ENCODE measurements at regions not wholly inside any gene's neighbourhood (a gene's known extent, or its start where the extent isn't known, plus 50 kb on each side); places are given as distances from the start of the nearest gene placed in this dataset.

- no peaks in the 10 kb centered on the region for H3K27me3 Mint-ChIP-seq (ENCODE audit: low read depth, unreplicated experiment)
- no peaks in the 10 kb centered on the region for H3K4me1 Mint-ChIP-seq (ENCODE audit: low read depth, unreplicated experiment)
- H3K27ac ChIP-seq (ENCODE audit: low read depth, low read length) = no peak overlapping the region
- H3K27ac Mint-ChIP-seq (ENCODE audit: unreplicated experiment) = no peak overlapping the region
- no peak for DNase-seq (ENCODE audit: low read depth)
- no peak overlapping the region for H2AFZ ChIP-seq (ENCODE audit: low read depth, low read length)
- no peaks in the 10 kb centered on the region for H3K9me3 Mint-ChIP-seq (ENCODE audit: unreplicated experiment)
- H3K4me1 ChIP-seq (ENCODE audit: insufficient read depth, low read length) = no peaks in the 10 kb centered on the region
- H3K4me2 ChIP-seq (ENCODE audit: low read length) = no peak overlapping the region
- no peaks in the 10 kb centered on the region for H3K36me3 Mint-ChIP-seq (ENCODE audit: low read depth, unreplicated experiment)
- no peak for TF ChIP-seq EZH2 (IDR thresholded peaks at IDR 0.05; ENCODE audit: insufficient read depth, low read length)
- no peaks in the 10 kb centered on the region for H4K20me1 ChIP-seq (ENCODE audit: insufficient read depth, low read length)
- FAIRE-seq = no peak
- H3K36me3 ChIP-seq (ENCODE audit: insufficient read depth, low read length) = no peaks in the 10 kb centered on the region
- H3K4me3 ChIP-seq (ENCODE audit: insufficient read depth, low read depth, low read length) = no peak overlapping the region
- H3K9me3 ChIP-seq (ENCODE audit: insufficient read depth, low read depth, low read length) = no peaks in the 10 kb centered on the region
- no peak overlapping the region for H3K9ac ChIP-seq (ENCODE audit: low read length)
- H3K79me2 ChIP-seq (ENCODE audit: insufficient read depth, low read length) = no peaks in the 10 kb centered on the region
- H3K27me3 ChIP-seq (ENCODE audit: insufficient read depth, low read length) = no peaks in the 10 kb centered on the region
- H3K4me3 Mint-ChIP-seq (ENCODE audit: unreplicated experiment) = no peak overlapping the region
Observed at GRCh38 chr10:85311613-85312337, 983.4 kb downstream of the CCSER2 start.

- no peaks in the 10 kb centered on the region for H3K9me3 Mint-ChIP-seq (ENCODE audit: unreplicated experiment)
- H3K4me3 Mint-ChIP-seq (ENCODE audit: unreplicated experiment) = no peak overlapping the region
- Histone ChIP-seq H3K4me2 (ENCODE audit: low read length) (no peak overlapping the region), H3K9me3 (ENCODE audit: insufficient read depth, low read depth, low read length) (no peaks in the 10 kb centered on the region), H3K79me2 (ENCODE audit: insufficient read depth, low read length) (no peaks in the 10 kb centered on the region), H4K20me1 (ENCODE audit: insufficient read depth, low read length) (no peaks in the 10 kb centered on the region), H3K4me3 (ENCODE audit: insufficient read depth, low read depth, low read length) (no peak overlapping the region), H3K4me1 (ENCODE audit: insufficient read depth, low read length) (no peaks in the 10 kb centered on the region), H3K9ac (ENCODE audit: low read length) (no peak overlapping the region), H3K36me3 (ENCODE audit: insufficient read depth, low read length) (no peaks in the 10 kb centered on the region), H2AFZ (ENCODE audit: low read depth, low read length) (no peak overlapping the region), H3K27me3 (ENCODE audit: insufficient read depth, low read length) (no peaks in the 10 kb centered on the region), H3K27ac (ENCODE audit: low read depth, low read length) (no peak overlapping the region)
- FAIRE-seq (no peak), DNase-seq (ENCODE audit: low read depth) (no peak)
- no peaks in the 10 kb centered on the region for H3K36me3 Mint-ChIP-seq (ENCODE audit: low read depth, unreplicated experiment)
- no peaks in the 10 kb centered on the region for H3K4me1 Mint-ChIP-seq (ENCODE audit: low read depth, unreplicated experiment)
- no peaks in the 10 kb centered on the region for H3K27me3 Mint-ChIP-seq (ENCODE audit: low read depth, unreplicated experiment)
- no peak overlapping the region for H3K27ac Mint-ChIP-seq (ENCODE audit: unreplicated experiment)
- TF ChIP-seq EZH2 (IDR thresholded peaks at IDR 0.05; ENCODE audit: insufficient read depth, low read length) (no peak), CTCF (IDR thresholded peaks at IDR 0.05; ENCODE audit: insufficient read depth, low read depth, low read length) (no peak)
Observed at GRCh38 chr10:85315657-85316056, 987.3 kb downstream of the CCSER2 start.

- H4K20me1 ChIP-seq (ENCODE audit: insufficient read depth, low read length) = no peaks in the 10 kb centered on the region
- no peaks in the 10 kb centered on the region for H3K9me3 ChIP-seq (ENCODE audit: insufficient read depth, low read depth, low read length)
- no peak overlapping the region for H3K27ac ChIP-seq (ENCODE audit: low read depth, low read length)
- no peaks in the 10 kb centered on the region for H3K4me1 ChIP-seq (ENCODE audit: insufficient read depth, low read length)
- H2AFZ ChIP-seq (ENCODE audit: low read depth, low read length) = no peak overlapping the region
- no peak overlapping the region for H3K4me2 ChIP-seq (ENCODE audit: low read length)
- no peaks in the 10 kb centered on the region for H3K36me3 Mint-ChIP-seq (ENCODE audit: low read depth, unreplicated experiment)
- H3K4me3 Mint-ChIP-seq (ENCODE audit: unreplicated experiment) = no peak overlapping the region
- H3K27me3 Mint-ChIP-seq (ENCODE audit: low read depth, unreplicated experiment) = no peaks in the 10 kb centered on the region
- TF ChIP-seq CTCF (IDR thresholded peaks at IDR 0.05; ENCODE audit: insufficient read depth, low read depth, low read length) = no peak
- TF ChIP-seq EZH2 (IDR thresholded peaks at IDR 0.05; ENCODE audit: insufficient read depth, low read length) = no peak
- no peak overlapping the region for H3K9ac ChIP-seq (ENCODE audit: low read length)
- no peaks in the 10 kb centered on the region for H3K4me1 Mint-ChIP-seq (ENCODE audit: low read depth, unreplicated experiment)
- no peaks in the 10 kb centered on the region for H3K27me3 ChIP-seq (ENCODE audit: insufficient read depth, low read length)
- no peak overlapping the region for H3K27ac Mint-ChIP-seq (ENCODE audit: unreplicated experiment)
- no peaks in the 10 kb centered on the region for H3K36me3 ChIP-seq (ENCODE audit: insufficient read depth, low read length)
- no peaks in the 10 kb centered on the region for H3K9me3 Mint-ChIP-seq (ENCODE audit: unreplicated experiment)
- no peak overlapping the region for H3K4me3 ChIP-seq (ENCODE audit: insufficient read depth, low read depth, low read length)
- DNase-seq (ENCODE audit: low read depth) (no peak), FAIRE-seq (no peak)
- no peaks in the 10 kb centered on the region for H3K79me2 ChIP-seq (ENCODE audit: insufficient read depth, low read length)
Observed at GRCh38 chr10:85316276-85316675, 987.9 kb downstream of the CCSER2 start.
